Mucosa of stomach (tissue), 1 donor: ENCODE measurements at regions not wholly inside any gene's neighbourhood (a gene's known extent, or its start where the extent isn't known, plus 50 kb on each side); places are given as distances from the start of the nearest gene placed in this dataset.
"Not testable (repeated sequence)": the region's sequence is repeated elsewhere in the genome, so short reads cannot be mapped to it uniquely, and the experiment has no call there.

Experiments used
- H3K27me3 ChIP-seq: one replicate; pipeline ENCODE4 v1.7.0; 2013; ENCODE audit warnings: mild to moderate bottlenecking, low read length; ENCODE audit not compliant: control insufficient read depth, insufficient read depth
- H3K36me3 ChIP-seq: one replicate; pipeline ENCODE4 v1.7.0; 2013; ENCODE audit warnings: low read length; ENCODE audit not compliant: control insufficient read depth, insufficient read depth
- H3K4me1 ChIP-seq: one replicate; pipeline ENCODE4 v1.7.0; 2013; ENCODE audit warnings: mild to moderate bottlenecking, low read length; ENCODE audit not compliant: control insufficient read depth, insufficient read depth
- H3K4me3 ChIP-seq: one replicate; pipeline ENCODE4 v1.7.0; 2013; ENCODE audit warnings: low read length
- H3K9ac ChIP-seq: one replicate; pipeline ENCODE4 v1.7.0; 2013; ENCODE audit warnings: mild to moderate bottlenecking, low read length, moderate library complexity
- H3K9me3 ChIP-seq: one replicate; pipeline ENCODE4 v1.7.0; 2013; ENCODE audit warnings: mild to moderate bottlenecking, low read length, moderate library complexity; ENCODE audit not compliant: control insufficient read depth
- donor health status: Pancreatic carcinoma.

DNA sequence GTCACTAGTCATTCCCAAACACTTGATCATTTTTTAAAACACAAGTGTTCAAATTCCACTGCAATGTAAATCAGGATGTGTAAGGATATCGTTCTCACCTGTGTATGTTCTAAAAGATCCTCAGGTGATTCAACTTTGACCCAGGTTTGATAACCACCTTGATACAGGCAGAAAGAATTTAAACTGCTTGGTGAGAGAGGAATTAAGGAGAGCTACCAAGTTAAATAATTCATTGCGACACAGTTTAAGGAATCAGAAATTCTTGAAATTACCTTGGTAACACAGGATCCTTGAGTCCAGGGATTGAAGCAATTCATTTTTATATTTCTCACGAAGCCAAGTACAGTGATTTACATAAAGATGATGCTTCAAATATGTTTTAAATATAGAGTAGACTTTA, 80.7 kb upstream of the EHBP1 start:
- H3K4me1 ChIP-seq: no peaks in the 10 kb centered on the region

DNA sequence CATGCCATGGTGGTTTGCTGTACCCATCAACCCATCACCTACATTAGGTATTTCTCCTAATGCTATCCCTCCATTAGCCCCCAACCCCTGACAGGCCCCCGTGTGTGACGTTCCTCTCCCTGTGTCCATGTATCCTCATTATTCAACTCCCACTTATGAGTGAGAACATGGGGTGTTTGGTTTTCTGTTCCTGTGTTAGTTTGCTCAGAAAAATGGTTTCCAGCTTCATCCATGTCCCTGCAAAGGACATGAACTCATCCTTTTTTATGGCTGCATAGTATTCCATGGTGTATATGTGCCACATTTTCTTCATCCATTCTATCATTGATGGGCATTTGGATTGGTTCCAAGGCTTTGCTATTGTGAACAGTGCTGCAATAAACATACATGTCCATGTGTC, 89.0 kb upstream of the EHBP1 start:
- not testable (repeated sequence) for H3K27me3 ChIP-seq, H3K9ac ChIP-seq, H3K9me3 ChIP-seq, H3K36me3 ChIP-seq, H3K4me3 ChIP-seq, H3K4me1 ChIP-seq

More for the DNA sequence above, 80.7 kb upstream of the EHBP1 start:
- H3K4me3 ChIP-seq: no peak overlapping the region
- H3K36me3 ChIP-seq: no peaks in the 10 kb centered on the region
- H3K9ac ChIP-seq: no peak overlapping the region
- H3K9me3 ChIP-seq: no peaks in the 10 kb centered on the region
- H3K27me3 ChIP-seq: no peaks in the 10 kb centered on the region

DNA sequence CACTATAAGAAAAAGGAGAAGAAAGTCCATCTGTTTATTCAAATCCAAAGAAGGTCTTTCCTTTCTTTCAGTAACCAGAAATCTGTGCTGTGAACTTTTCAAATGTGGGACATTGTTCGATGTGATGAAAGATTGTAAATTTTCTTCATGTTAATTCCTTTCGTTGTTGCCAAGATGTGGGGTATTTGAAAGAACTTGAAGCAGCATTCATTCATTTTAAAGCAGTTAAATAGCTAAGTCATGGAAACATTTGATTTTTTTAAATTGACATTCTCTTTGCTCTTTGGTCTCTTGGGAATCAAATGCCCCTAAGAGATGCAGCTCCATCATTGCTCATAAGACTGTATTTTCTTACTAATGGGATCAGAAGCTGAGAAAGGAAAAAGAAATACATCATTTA, 93.7 kb upstream of the EHBP1 start:
- Histone ChIP-seq H3K4me1 (no peaks in the 10 kb centered on the region), H3K9ac (no peak overlapping the region), H3K4me3 (no peak overlapping the region), H3K9me3 (no peaks in the 10 kb centered on the region), H3K27me3 (no peaks in the 10 kb centered on the region), H3K36me3 (no peaks in the 10 kb centered on the region)

DNA sequence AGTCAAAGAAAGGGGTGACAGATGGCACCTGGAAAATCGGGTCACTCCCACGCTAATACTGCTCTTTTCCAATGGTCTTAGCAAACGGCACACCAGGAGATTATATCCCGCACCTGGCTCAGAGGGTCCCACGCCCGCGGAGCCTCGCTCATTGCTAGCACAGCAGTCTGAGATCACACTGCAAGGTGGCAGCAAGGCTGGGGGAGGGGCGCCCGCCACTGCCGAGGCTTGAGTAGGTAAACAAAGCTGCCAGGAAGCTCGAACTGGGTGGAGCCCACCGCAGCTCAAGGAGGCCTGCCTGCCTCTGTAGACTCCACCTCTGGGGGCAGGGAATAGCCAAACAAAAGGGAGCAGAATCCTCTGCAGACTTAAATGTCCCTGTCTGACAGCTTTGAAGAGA, 99.5 kb upstream of the TMEM17 start:
- not testable (repeated sequence) for H3K4me3 ChIP-seq, H3K27me3 ChIP-seq, H3K36me3 ChIP-seq, H3K9ac ChIP-seq, H3K4me1 ChIP-seq, H3K9me3 ChIP-seq

DNA sequence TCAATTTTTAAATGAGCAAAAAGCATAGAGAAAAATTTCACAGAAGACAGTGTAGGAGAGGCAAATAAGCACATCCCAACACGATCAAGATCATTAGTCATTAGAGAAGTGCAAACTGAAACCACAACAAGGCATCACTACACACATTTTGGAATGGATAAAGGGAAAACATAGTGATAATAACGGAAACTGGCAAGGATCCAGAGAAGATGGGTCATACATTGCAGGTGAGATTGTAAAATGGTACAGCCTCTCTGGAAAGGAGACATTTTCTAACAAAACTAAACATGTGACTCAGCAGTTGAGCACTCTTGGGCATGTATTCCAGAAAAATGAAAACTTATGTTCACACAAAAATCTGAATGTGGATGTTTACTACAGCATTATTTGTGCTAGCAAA, 98.3 kb upstream of the TMEM17 start:
- Histone ChIP-seq H3K27me3 (no peaks in the 10 kb centered on the region), H3K4me1 (no peaks in the 10 kb centered on the region), H3K9me3 (no peaks in the 10 kb centered on the region), H3K36me3 (no peaks in the 10 kb centered on the region), H3K4me3 (no peak overlapping the region), H3K9ac (no peak overlapping the region)

DNA sequence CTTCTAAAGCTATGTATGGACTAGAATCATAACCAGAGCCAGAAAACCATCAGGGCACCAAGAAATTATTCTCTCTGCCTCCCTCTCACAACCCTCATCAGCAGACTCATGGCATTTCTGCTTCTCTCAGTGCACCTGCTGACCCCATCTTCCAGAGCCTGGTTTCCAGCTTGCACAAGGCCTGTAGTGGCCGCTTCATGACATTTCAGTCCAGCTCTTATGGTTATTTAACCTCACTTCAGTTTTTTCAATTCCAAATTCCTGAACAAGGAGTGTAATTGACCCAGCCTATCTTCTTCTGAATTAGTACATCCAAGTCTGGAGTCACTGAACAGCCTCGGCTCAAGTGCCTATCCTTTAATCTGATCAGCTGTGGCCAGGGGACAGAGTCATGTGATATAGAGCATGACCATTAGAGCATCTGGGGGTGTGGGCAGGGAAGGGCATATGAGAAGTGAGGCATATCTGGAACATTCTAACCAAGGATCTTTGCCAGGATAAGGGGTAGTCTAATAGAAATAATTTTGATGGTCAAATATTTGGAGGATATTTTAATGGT, 97.2 kb upstream of the TMEM17 start:
- no peaks in the 10 kb centered on the region for H3K9me3 ChIP-seq
- H3K27me3 ChIP-seq: no peaks in the 10 kb centered on the region
- H3K36me3 ChIP-seq: no peaks in the 10 kb centered on the region
- no peaks in the 10 kb centered on the region for H3K4me1 ChIP-seq
- no peak overlapping the region for H3K4me3 ChIP-seq
- H3K9ac ChIP-seq: no peak overlapping the region

DNA sequence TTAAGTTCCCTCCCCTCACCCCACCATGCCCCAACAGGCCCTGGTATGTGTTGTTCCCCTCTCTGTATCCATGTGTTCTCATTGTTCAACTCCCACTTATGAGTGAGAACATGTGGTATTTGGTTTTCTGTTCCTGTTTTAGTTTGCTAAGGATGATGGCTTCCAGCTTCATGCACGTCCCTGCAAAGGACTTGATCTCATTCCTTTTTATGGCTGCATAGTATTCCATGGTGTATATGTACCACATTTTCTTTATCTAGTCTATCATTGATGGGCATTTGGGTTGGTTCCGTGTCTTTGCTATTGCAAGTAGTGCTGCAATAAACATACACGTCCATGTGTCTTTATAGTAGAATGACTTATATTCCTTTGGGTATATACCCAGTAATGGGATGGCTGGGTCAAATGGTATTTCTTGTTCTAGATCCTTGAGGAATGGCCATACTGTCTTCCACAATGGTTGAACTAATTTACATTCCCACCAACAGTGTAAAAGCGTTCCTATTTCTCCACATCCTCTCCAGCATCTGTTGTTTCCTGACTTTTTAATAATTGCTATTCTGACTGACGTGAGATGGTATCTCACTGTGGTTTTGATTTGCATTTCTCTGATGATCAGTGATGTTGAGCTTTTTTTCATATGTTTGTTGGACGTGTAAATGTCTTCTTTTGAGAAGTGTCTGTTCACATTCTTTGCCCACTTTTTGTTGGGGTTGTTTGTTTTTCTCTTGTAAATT, 93.8 kb upstream of the TMEM17 start:
- not testable (repeated sequence) for H3K4me1 ChIP-seq, H3K27me3 ChIP-seq, H3K9ac ChIP-seq, H3K9me3 ChIP-seq, H3K4me3 ChIP-seq, H3K36me3 ChIP-seq

DNA sequence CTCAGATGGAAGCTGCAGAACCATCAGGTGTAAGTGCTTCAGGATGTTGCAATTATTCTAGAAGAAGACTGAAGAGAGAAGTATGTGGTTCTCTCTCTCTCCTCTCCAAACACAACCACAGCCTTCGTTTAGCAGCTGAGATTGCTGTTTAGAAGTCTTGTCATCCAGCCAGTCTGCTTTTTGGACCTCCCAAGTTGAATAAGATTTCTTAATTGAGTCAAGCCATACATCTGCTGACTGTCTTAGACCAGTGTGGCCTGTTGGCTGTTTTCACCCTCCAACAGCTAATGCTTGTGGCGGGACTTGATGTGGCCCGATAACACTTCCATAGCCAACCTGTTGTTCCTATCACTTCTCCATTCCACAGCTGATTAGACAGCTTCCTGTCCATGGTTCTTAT, 91.3 kb upstream of the TMEM17 start:
- H3K4me3 ChIP-seq: no peak overlapping the region
- H3K36me3 ChIP-seq: no peaks in the 10 kb centered on the region
- H3K27me3 ChIP-seq: no peaks in the 10 kb centered on the region
- H3K9ac ChIP-seq: no peak overlapping the region
- H3K9me3 ChIP-seq: no peaks in the 10 kb centered on the region
- H3K4me1 ChIP-seq: no peaks in the 10 kb centered on the region

DNA sequence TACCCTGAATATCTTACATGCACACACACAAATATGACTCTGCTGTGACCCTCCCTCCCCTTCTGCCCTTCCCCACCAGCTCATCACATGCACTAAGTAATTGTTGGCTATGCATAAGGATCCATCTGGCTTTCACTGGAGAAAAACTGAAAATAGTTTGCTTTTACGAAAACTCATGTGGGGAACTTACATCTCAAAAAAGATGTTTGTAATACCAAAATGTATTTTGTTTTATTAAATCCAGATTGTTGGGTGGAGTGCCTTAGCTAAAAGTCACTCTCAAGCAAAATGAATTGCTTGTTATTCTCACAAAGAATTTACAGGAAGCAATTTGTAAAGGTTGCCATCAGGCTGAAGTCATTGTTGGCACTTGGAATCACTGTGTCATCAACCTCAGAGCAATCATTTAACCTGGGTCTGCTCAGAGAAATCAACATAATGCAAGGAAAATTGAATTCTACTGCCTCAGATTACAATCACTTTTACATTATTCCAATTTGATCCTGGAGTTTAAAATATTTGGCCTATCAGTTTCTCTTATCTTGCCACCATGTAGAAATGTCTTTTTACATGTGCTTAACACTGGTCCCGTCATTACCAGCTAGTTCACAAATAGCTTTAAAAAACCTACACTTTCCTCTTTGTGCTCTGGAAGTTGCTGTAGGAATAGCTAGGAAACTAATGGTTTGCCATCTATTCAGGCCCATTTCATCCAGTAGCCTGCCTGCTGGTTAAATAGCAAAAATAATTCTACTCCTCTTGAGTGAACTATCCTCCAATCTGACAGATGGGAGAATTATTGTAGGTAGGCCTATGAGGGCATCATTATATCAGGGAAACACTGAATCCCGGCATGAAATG, 90.3 kb upstream of the TMEM17 start:
- no peaks in the 10 kb centered on the region for H3K36me3 ChIP-seq
- no peaks in the 10 kb centered on the region for H3K27me3 ChIP-seq
- no peak overlapping the region for H3K4me3 ChIP-seq
- H3K4me1 ChIP-seq: no peaks in the 10 kb centered on the region
- no peaks in the 10 kb centered on the region for H3K9me3 ChIP-seq
- H3K9ac ChIP-seq: no peak overlapping the region

DNA sequence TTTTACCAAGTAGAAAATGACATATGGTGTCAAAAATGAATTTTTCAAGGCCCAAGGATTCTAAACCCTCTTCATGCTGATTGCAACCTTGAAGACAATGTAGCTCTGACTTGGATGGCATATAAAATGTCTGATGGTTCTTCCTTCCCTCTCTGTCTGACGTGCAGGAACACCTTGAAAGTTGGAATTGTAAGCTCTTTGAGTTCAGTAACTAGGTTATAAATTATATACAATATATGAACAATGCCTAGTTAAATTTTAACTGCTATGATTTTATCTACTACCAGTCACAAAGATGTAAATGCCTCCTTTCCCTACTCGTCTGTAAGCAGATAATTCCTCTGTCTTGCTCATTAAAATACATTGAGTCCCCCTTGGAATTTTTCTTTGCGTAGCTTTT, 89.5 kb upstream of the TMEM17 start:
- Histone ChIP-seq H3K4me1 (no peaks in the 10 kb centered on the region), H3K4me3 (no peak overlapping the region), H3K36me3 (no peaks in the 10 kb centered on the region)

DNA sequence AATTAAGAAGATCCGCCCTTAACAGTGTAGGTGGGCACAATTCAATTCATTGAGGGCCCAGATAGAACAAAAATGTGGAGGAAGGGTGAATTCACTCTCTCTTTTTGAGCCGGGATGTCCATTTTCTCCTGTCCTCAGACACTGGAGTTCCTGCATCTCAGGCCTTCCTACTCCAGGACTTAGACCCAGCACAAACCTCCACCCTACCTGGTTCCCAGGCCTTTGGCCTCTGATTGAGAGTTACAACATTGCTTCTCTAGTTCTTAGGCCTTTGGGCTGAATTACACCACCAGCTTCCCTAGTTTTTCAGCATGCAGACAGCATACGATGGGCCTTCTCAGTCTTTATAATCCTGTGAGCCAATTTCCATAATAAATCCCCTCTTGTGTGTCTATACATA, 87.8 kb upstream of the TMEM17 start:
- Histone ChIP-seq H3K4me3 (no peak overlapping the region), H3K9me3 (no peaks in the 10 kb centered on the region), H3K36me3 (no peaks in the 10 kb centered on the region), H3K9ac (no peak overlapping the region), H3K27me3 (no peaks in the 10 kb centered on the region), H3K4me1 (no peaks in the 10 kb centered on the region)

More for the DNA sequence above, 89.5 kb upstream of the TMEM17 start:
- Histone ChIP-seq H3K9ac (no peak overlapping the region), H3K9me3 (no peaks in the 10 kb centered on the region), H3K27me3 (no peaks in the 10 kb centered on the region)

DNA sequence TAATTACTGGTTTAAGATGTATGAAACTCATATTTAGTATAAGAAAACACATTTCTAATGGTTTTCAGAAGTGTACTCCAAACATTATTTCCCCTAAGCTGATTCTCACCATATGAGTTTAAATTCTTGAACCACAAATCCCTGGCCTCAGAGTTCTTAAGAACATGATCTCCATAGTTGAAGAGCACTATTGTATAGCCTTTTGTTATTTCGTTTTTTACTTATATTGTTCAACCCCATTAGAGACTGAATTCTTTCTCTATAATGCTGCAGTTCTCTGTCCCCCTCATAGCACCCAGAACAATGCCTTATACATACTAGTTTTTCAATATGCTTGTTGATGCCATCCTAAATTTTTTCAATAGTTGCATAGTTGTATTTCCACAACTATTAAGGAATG, 85.5 kb upstream of the TMEM17 start:
- Histone ChIP-seq H3K4me3 (no peak overlapping the region), H3K36me3 (no peaks in the 10 kb centered on the region), H3K4me1 (no peaks in the 10 kb centered on the region), H3K9ac (no peak overlapping the region), H3K9me3 (no peaks in the 10 kb centered on the region), H3K27me3 (no peaks in the 10 kb centered on the region)
